HepG2 (cell line): ENCODE measurements at regions not wholly inside any gene's neighbourhood (a gene's known extent, or its start where the extent isn't known, plus 50 kb on each side); places are given as distances from the start of the nearest gene placed in this dataset.

Source experiments
- ATAC-seq: fragments of 200-7000 bp; cut with Tn5 transposase; 3 replicates; pipeline ENCODE4 v1.9.1; 2020; ENCODE audit warnings: mild to moderate bottlenecking, moderate library complexity
- BruUV-seq: library from RNA; stranded (reverse); fragments of 400-500 nt; replicated peaks from 2 replicates; lab custom pipeline; 2021; lab: Mats Ljungman, UMichigan
- CTCF ChIA-PET: fragments of 300-600 bp; formaldehyde crosslinking; extraction: SDS; loops from one replicate; lab custom pipeline; 2021; ENCODE audit warnings: low total read pairs, inconsistent platforms, low intra/inter-chr PET ratio; lab: Yijun Ruan, JAX
- POLR2A ChIA-PET: fragments of 350-600 bp; sonication (Branson Sonifier 250); formaldehyde crosslinking; loops from one replicate; lab custom pipeline; 2020; ENCODE audit warnings: antibody characterized with exemption, inconsistent platforms; lab: Yijun Ruan, JAX
- DNase-seq: peaks from one replicate; pipeline ENCODE4 v3.0.0-alpha.2; 2015; ENCODE audit warnings: low spot score
- FAIRE-seq: peaks from 3 replicates; lab custom pipeline; 2011; peaks lifted over from hg19 to GRCh38; lab: Jason Lieb, UNC
- H2AFZ ChIP-seq: one replicate; pipeline ENCODE4 v1.6.1; 2011; ENCODE audit warnings: low read length, inconsistent platforms
- H3K27ac ChIP-seq: fragments of 300-600 bp; 3 replicates; pipeline ENCODE4 v1.8.0; 2011; ENCODE audit warnings: mixed run types, mild to moderate bottlenecking, mixed read lengths, low read length, inconsistent platforms; ENCODE audit not compliant: insufficient read depth; ENCODE audit errors: extremely low read length
- H3K27me3 ChIP-seq, 2 experiments: fragments of 200-600 bp in 1 of 2; 2 replicates in 1 of 2; 3 replicates in 1 of 2; pipeline versions ENCODE4 v1.6.0 to v1.8.0; 2011; ENCODE audit warnings: low read length in 2 of 2, mild to moderate bottlenecking in 2 of 2, moderate library complexity in 2 of 2, inconsistent platforms in 1 of 2; ENCODE audit not compliant: insufficient read depth in 2 of 2, control insufficient read depth in 1 of 2
- H3K36me3 ChIP-seq, 2 experiments: fragments of 200-600 bp in 1 of 2; replicated peaks in 1 of 2; 2 replicates in 1 of 2; 3 replicates in 1 of 2; pipeline versions ENCODE4 v1.5.1 to v1.8.0; 2011; ENCODE audit warnings: low read length in 2 of 2, inconsistent platforms in 1 of 2; ENCODE audit not compliant: insufficient read depth in 2 of 2, control insufficient read depth in 1 of 2
- H3K4me1 ChIP-seq: 2 replicates; pipeline ENCODE4 v1.5.1; 2012; ENCODE audit warnings: low read length, inconsistent platforms; ENCODE audit not compliant: insufficient read depth
- H3K4me2 ChIP-seq: 2 replicates; pipeline ENCODE4 v1.6.0; 2011; ENCODE audit warnings: low read depth, low read length, inconsistent platforms
- H3K4me3 ChIP-seq, 3 experiments: fragments of 200-600 bp in 1 of 3; sonication (generic), shearing (Covaris generic) in 1 of 3; replicated peaks in 1 of 3; 2 replicates each; pipeline ENCODE4 v1.5.1; 2011 to 2016; ENCODE audit warnings: low read length in 3 of 3, inconsistent platforms in 2 of 3, low read depth in 2 of 3, mild to moderate bottlenecking in 2 of 3, control low read depth in 1 of 3, mixed read lengths in 1 of 3; ENCODE audit not compliant: insufficient read depth in 1 of 3
- H3K79me2 ChIP-seq: one replicate; pipeline ENCODE4 v1.6.1; 2011; ENCODE audit warnings: low read length, inconsistent platforms; ENCODE audit not compliant: insufficient read depth
- H3K9ac ChIP-seq: 2 replicates; pipeline ENCODE4 v1.6.0; 2011; ENCODE audit warnings: mild to moderate bottlenecking, low read depth, low read length, inconsistent platforms; ENCODE audit not compliant: insufficient read depth
- H3K9me3 ChIP-seq: 2 replicates; pipeline ENCODE4 v1.5.1; 2012; ENCODE audit warnings: mild to moderate bottlenecking, low read length
- H4K20me1 ChIP-seq: 2 replicates; pipeline ENCODE4 v1.6.0; 2011; ENCODE audit warnings: inconsistent platforms, mild to moderate bottlenecking, low read length, moderate library complexity; ENCODE audit not compliant: insufficient read depth
- FOXJ3 ChIP-seq: sonication (generic); formaldehyde crosslinking; IDR thresholded peaks from 2 replicates; pipeline ENCODE4 v1.4.0; 2020; ENCODE audit warnings: missing genetic modification reagents, mild to moderate bottlenecking, borderline replicate concordance
- SPEN ChIP-seq: sonication (generic); formaldehyde crosslinking; IDR thresholded peaks from 2 replicates; pipeline ENCODE4 v1.5.1; 2020; ENCODE audit warnings: low read depth, mild to moderate bottlenecking, missing genetic modification reagents
- ZMAT5 ChIP-seq: sonication (generic); formaldehyde crosslinking; IDR thresholded peaks from 2 replicates; pipeline ENCODE4 v1.5.0; 2020; ENCODE audit warnings: mild to moderate bottlenecking, low read depth, missing genetic modification reagents, borderline replicate concordance
- ZNF33A ChIP-seq: sonication (generic); formaldehyde crosslinking; IDR thresholded peaks from 2 replicates; pipeline ENCODE4 v1.5.1; 2020; ENCODE audit warnings: missing genetic modification reagents, mild to moderate bottlenecking, moderate library complexity, borderline replicate concordance
- ZNF672 ChIP-seq: sonication (generic); formaldehyde crosslinking; IDR thresholded peaks from 2 replicates; pipeline ENCODE4 v1.8.1; 2022; ENCODE audit warnings: missing genetic modification reagents
- ZNF75D ChIP-seq: sonication (generic); formaldehyde crosslinking; IDR thresholded peaks from 2 replicates; pipeline ENCODE4 v1.8.1; 2023; ENCODE audit warnings: missing genetic modification reagents, mild to moderate bottlenecking, borderline replicate concordance
- WGBS: methylation state at CpG from one replicate; pipeline ENCODE4 v1.1.6; 2017; ENCODE audit warnings: low lambda C conversion rate; 5-methylcytosine and 5-hydroxymethylcytosine counted together
- in situ Hi-C: cut with HindIII; loops from 2 replicates; pipeline ENCODE4 v1.10.0; 2017; ENCODE audit warnings: low pct_unique_long_range_greater_than_20kb; ENCODE audit not compliant: extremely low pct_ligation_motif_present
- intact Hi-C: fragments of 100-400 bp; cut with micrococcal nuclease; formaldehyde crosslinking; loops from one replicate; pipeline ENCODE4 v1.10.0; 2022; ENCODE audit not compliant: unreplicated experiment
- TF ChIP-seq, protein P1 (sequence below): sonication (generic); formaldehyde crosslinking; IDR thresholded peaks from 2 replicates; pipeline ENCODE4 v1.9.0; 2021; ENCODE audit warnings: mild to moderate bottlenecking, missing genetic modification reagents

DNA sequence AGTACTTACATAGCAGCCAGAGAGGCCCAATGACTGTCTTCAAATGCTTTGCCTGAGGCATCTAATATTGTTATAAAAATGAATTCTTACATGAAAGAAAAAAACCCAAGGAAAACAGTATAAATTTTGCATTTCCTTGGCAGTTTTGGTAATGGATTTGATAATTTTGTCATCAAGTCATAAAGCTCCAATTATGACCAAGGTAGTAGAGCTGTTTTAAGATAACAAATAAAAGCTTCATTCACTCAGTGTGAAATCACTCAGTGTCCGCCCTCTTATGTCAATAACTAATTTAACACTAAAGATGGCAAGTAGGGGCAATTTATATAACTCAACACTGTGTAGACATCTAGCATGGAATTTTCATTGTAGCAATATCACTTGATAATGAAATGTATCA, 193.9 kb downstream of the ANKRD7 start (continued):
- TF ChIP-seq, protein P1, sequence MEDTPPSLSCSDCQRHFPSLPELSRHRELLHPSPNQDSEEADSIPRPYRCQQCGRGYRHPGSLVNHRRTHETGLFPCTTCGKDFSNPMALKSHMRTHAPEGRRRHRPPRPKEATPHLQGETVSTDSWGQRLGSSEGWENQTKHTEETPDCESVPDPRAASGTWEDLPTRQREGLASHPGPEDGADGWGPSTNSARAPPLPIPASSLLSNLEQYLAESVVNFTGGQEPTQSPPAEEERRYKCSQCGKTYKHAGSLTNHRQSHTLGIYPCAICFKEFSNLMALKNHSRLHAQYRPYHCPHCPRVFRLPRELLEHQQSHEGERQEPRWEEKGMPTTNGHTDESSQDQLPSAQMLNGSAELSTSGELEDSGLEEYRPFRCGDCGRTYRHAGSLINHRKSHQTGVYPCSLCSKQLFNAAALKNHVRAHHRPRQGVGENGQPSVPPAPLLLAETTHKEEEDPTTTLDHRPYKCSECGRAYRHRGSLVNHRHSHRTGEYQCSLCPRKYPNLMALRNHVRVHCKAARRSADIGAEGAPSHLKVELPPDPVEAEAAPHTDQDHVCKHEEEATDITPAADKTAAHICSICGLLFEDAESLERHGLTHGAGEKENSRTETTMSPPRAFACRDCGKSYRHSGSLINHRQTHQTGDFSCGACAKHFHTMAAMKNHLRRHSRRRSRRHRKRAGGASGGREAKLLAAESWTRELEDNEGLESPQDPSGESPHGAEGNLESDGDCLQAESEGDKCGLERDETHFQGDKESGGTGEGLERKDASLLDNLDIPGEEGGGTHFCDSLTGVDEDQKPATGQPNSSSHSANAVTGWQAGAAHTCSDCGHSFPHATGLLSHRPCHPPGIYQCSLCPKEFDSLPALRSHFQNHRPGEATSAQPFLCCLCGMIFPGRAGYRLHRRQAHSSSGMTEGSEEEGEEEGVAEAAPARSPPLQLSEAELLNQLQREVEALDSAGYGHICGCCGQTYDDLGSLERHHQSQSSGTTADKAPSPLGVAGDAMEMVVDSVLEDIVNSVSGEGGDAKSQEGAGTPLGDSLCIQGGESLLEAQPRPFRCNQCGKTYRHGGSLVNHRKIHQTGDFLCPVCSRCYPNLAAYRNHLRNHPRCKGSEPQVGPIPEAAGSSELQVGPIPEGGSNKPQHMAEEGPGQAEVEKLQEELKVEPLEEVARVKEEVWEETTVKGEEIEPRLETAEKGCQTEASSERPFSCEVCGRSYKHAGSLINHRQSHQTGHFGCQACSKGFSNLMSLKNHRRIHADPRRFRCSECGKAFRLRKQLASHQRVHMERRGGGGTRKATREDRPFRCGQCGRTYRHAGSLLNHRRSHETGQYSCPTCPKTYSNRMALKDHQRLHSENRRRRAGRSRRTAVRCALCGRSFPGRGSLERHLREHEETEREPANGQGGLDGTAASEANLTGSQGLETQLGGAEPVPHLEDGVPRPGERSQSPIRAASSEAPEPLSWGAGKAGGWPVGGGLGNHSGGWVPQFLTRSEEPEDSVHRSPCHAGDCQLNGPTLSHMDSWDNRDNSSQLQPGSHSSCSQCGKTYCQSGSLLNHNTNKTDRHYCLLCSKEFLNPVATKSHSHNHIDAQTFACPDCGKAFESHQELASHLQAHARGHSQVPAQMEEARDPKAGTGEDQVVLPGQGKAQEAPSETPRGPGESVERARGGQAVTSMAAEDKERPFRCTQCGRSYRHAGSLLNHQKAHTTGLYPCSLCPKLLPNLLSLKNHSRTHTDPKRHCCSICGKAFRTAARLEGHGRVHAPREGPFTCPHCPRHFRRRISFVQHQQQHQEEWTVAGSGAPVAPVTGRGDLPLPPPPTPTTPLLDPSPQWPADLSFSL (CRISPR knock-in tag), result no peak
- TF ChIP-seq ZNF75D (CRISPR knock-in tag), result no peak
- TF ChIP-seq FOXJ3 (CRISPR knock-in tag), result no peak

- no peak overlapping the region for H3K9ac ChIP-seq
- intact Hi-C loops (no loop called here), in situ Hi-C loops (no loop called here)
- H3K27me3 ChIP-seq, result no peaks in the 10 kb centered on the region
- no peaks in the 10 kb centered on the region for H3K9me3 ChIP-seq
- BruUV-seq, result no TSS peak
- ChIA-PET CTCF (no interaction called here), POLR2A (no interaction called here)
- DNase-seq (no peak), FAIRE-seq (no peak), ATAC-seq (no peak)
- WGBS, result 21% methylated on average over 2 of the region's 2 CpGs
- H3K4me3 ChIP-seq, result no peak overlapping the region
- H3K79me2 ChIP-seq, result no peaks in the 10 kb centered on the region
- no peak overlapping the region for H3K4me2 ChIP-seq
- no peak overlapping the region for H3K27ac ChIP-seq
- H2AFZ ChIP-seq, result no peak overlapping the region
- no peaks in the 10 kb centered on the region for H4K20me1 ChIP-seq
- no peak for TF ChIP-seq ZNF672
- no peak for TF ChIP-seq ZNF33A (CRISPR knock-in tag)
- TF ChIP-seq ZMAT5 (CRISPR knock-in tag), result no peak
- TF ChIP-seq SPEN, result no peak
- H3K36me3 ChIP-seq, result no peaks in the 10 kb centered on the region
- H3K4me1 ChIP-seq, result no peaks in the 10 kb centered on the region
Measured at GRCh38 chr7:118420888-118421287, 196.4 kb downstream of the ANKRD7 start.
